GM12872 (cell line): ENCODE measurements at regions not wholly inside any gene's neighbourhood (a gene's known extent, or its start where the extent isn't known, plus 50 kb on each side); places are given as distances from the start of the nearest gene placed in this dataset.
A peak's percentile ranks its signal among the peaks of the same experiment; 100 is the strongest.

Experiments
- TF ChIP-seq, protein P1 (sequence below): IDR thresholded peaks from 3 replicates; pipeline ENCODE4 v1.5.1; 2011; ENCODE audit warnings: low read depth, mild to moderate bottlenecking, low read length, moderate library complexity; ENCODE audit not compliant: insufficient read depth

DNA sequence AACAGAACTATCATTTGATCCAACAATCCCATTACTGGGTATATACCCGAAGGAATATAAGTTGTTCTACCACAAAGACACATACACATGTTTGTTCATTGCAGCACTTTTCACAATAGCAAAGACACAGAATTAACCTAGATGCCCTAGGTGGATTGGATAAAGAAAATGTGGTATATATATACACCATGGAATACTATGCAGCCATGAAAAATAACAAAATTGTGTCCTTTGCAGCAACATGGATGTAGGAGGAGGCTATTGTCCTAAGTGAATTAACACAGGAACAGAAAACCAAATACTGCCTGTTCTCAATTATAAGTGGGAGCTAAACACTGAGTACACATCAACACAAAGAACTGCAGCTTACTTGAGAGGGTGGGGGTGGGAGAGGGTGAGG, 142.5 kb downstream of the IL20RB start:
- TF ChIP-seq, protein P1, sequence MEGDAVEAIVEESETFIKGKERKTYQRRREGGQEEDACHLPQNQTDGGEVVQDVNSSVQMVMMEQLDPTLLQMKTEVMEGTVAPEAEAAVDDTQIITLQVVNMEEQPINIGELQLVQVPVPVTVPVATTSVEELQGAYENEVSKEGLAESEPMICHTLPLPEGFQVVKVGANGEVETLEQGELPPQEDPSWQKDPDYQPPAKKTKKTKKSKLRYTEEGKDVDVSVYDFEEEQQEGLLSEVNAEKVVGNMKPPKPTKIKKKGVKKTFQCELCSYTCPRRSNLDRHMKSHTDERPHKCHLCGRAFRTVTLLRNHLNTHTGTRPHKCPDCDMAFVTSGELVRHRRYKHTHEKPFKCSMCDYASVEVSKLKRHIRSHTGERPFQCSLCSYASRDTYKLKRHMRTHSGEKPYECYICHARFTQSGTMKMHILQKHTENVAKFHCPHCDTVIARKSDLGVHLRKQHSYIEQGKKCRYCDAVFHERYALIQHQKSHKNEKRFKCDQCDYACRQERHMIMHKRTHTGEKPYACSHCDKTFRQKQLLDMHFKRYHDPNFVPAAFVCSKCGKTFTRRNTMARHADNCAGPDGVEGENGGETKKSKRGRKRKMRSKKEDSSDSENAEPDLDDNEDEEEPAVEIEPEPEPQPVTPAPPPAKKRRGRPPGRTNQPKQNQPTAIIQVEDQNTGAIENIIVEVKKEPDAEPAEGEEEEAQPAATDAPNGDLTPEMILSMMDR = no peak

DNA sequence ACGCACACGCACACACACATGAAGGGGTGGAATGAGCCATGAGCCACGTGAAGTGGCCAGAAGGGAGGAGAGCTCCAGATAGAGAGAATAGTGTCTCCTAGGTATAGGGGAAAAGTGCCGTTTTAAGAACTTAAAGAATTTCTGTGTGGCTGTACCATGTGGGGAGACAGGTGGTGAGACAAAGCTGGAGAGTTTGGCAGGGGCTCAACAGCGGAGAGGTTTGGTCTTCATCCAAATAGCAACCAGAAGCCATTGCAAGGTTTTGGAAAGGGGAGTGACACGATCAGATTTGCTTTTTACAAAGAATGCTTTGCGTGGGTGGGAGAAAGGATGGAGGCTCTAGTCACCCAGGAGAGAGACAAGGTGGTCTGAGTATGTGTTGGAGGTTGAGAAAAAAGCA, 146.0 kb downstream of the IL20RB start:
- TF ChIP-seq, protein P1 = no peak

DNA sequence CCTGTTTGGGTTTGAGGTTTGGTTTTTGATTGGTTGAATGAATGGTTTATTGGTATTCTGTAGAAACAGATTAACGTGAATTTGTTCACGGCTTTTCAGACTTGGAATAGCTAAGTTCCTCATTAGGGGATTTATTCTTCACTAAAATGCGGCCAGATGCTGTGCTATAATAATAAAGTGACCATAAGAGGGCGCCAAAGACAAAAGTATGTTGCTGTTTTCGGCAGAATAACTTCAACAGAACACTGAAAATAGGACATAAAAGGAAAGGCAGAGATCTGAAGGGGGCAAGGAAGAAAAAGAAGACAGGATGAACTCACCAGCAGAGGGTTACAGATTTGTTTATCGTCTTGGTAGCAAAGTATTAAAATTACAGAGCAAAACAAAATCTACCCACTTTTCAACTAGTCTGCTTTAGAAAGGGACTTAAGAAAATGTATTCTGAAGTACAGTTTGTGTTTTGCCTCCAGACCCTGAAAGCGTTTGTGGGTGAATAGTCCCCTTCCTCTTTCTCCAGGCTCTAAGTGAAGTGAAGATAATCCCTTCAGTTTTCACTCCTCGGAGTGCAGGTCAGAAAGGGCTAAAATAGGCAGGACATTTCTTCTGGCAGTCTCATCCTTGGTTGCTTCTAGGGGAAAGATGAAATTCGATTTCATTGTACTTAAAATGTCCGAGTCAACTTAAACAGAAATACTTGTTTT, 147.6 kb downstream of the IL20RB start:
- TF ChIP-seq, protein P1 = peak; percentile 55

DNA sequence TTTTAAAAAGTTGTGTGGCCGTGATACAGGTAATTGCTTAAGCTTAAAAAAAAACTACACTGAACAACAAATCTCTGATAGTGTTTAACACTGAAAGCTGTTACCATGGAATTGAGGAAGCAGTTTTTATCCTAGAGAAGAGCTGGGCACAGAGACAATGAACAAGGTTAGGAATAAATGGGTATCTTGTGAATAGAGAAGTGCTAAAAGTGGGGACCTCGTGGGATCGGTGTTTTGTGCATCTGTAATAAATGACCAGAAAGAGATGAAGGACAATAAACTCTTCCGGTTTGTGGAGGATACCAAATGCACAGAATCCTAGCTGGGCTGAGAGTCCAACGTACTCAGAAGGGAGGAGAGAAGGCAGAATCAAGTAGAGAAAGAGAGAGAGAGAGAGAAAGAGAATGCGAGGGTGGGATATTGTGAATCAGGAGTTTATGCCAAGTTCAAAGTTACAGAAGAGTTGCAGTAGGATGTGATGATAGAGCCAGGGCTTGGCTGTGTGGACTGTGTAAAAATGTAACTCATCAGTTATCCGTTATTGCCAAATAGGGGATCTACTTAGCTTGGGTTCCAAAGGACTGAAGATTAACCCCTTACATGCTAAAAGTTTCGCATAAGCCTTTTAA, 148.9 kb downstream of the IL20RB start:
- TF ChIP-seq, protein P1 = no peak

DNA sequence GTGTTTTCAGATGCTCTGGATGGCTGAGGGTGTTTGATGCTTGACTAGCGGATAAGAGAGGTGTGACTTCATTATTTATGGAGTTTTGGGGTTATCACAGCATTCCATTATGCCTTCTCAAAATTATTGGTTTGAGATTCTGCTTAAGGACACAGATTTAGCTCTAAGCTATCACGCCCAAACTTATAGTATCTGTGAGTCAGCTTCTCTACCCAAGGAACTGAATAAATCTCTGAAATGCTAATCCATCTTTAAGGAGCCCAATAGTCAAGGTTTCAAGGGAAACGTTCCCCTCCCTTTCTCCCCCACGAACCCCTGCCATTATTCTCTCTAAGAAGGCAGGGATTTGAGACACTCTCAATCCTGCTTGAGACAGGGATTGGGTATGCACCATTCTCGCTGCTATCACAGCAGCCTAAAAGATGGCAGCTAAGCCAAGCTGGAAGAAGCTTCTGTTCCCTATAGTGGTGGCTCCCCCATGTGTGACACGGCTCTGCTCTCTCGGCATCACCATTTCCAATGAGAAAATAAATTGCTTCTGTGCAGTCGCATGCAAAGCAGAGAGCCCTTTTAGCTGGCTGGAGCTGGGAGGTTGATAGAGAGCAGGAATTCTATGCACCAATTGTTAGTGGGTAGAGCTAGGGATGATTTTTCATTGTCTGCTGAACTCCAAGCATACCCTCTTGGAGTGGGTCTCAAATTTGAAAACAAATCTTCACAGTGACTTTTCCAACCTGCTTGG, 151.1 kb downstream of the IL20RB start:
- TF ChIP-seq, protein P1 = no peak

DNA sequence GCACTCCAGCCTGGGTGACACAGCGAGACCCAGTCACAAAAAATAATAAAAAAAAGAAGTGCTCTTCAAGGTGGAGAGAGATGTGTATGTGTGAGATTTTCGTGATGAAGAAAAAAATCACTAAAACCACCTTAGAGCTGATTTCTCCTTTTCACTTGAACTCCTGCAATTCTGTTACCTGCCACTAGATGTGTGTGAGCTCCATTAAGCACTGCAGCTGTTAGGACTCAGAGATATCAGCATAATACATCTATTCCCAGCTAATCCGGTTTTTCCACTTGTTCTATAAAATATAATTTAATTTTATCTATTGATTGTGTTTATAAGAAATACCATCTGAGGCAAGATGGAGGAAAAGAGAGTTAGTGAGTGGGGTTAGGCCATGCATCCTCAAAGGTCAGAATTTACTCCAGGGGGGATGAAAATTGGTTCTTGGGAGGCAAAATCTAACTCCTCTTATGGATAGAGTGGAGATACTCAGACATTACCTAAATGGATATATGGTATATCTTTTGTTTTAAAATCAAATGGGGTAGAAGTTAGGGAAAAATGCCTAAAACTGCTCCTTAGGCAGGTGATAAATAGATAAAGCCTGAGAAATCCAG, 152.7 kb downstream of the IL20RB start:
- TF ChIP-seq, protein P1 = peak; percentile 84

DNA sequence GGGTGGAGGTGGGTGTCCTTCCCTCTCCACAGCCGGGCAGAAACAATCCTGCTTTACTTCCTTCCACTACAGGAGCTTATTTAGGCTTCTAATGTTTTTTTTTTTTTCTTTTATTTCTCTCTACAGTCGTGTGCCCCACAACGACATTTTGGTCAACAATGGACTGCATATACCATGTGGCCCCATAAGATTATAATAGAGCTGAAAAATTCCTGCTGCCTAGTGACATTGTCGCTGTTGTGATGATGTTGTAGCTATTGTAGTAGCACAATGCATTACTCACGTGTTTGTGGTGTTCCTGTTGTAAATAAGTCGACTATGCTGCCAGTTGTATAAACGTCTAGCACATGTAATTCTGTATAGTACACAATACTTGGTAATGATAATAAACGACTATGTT, 153.7 kb downstream of the IL20RB start:
- TF ChIP-seq, protein P1 = no peak
